ENCODE measurements at regions not wholly inside any gene's neighbourhood (a gene's known extent, or its start where the extent isn't known, plus 50 kb on each side); places are given as distances from the start of the nearest gene placed in this dataset.

- Mint-ChIP-seq H3K4me3 (no peak overlapping the region), H3K9me3 (peaks cover 27% of the 10 kb centered on the region), H3K4me1 (no peaks in the 10 kb centered on the region), H3K27ac (no peak overlapping the region), H3K27me3 (no peaks in the 10 kb centered on the region), H3K36me3 (no peaks in the 10 kb centered on the region)
- CTCF ChIA-PET = interaction anchor here (0.6 kb wide), 1 partner anchor 78 kb away, joined by 4 read pairs; no protein-coding TSS in a partner anchor
- no peak for DNase-seq
Observed at GRCh38 chr17:69796078-69796477, 278.9 kb upstream of the KCNJ16 start.

GRCh38 chr17:69800870-69801269 is 274.2 kb upstream of the KCNJ16 start:
- CTCF ChIA-PET = no interaction called here
- Mint-ChIP-seq H3K9me3 (peaks cover 30% of the 10 kb centered on the region), H3K4me1 (no peaks in the 10 kb centered on the region), H3K27me3 (no peaks in the 10 kb centered on the region), H3K4me3 (no peak overlapping the region), H3K27ac (no peak overlapping the region), H3K36me3 (no peaks in the 10 kb centered on the region)
- no peak for DNase-seq

GRCh38 chr17:69801368-69801767 is 273.7 kb upstream of the KCNJ16 start:
- no peak for DNase-seq
- H3K36me3 Mint-ChIP-seq = no peaks in the 10 kb centered on the region

GRCh38 chr17:69802045-69802740 is 272.8 kb upstream of the KCNJ16 start:
- CTCF ChIA-PET = interaction anchor here (0.6 kb wide), 1 partner anchor 43 kb away, joined by 3 read pairs; no protein-coding TSS in a partner anchor
- no peak overlapping the region for H3K4me3 Mint-ChIP-seq
- peaks cover 30% of the 10 kb centered on the region for H3K9me3 Mint-ChIP-seq
- no peak overlapping the region for H3K27ac Mint-ChIP-seq
- H3K36me3 Mint-ChIP-seq = no peaks in the 10 kb centered on the region
- H3K4me1 Mint-ChIP-seq = no peaks in the 10 kb centered on the region
- H3K27me3 Mint-ChIP-seq = no peaks in the 10 kb centered on the region
- DNase-seq = no peak

More at GRCh38 chr17:69801368-69801767, 273.7 kb upstream of the KCNJ16 start:
- Mint-ChIP-seq H3K27ac (no peak overlapping the region), H3K4me1 (no peaks in the 10 kb centered on the region), H3K27me3 (no peaks in the 10 kb centered on the region), H3K9me3 (peaks cover 30% of the 10 kb centered on the region), H3K4me3 (no peak overlapping the region)
- CTCF ChIA-PET = interaction anchor here (0.6 kb wide), 1 partner anchor 42 kb away, joined by 3 read pairs; no protein-coding TSS in a partner anchor

- H3K9me3 Mint-ChIP-seq = peaks cover 10% of the 10 kb centered on the region
- no peaks in the 10 kb centered on the region for H3K27me3 Mint-ChIP-seq
- CTCF ChIA-PET = no interaction called here
Observed at GRCh38 chr17:69809331-69809730, 265.7 kb upstream of the KCNJ16 start.

GRCh38 chr17:69810326-69810965 is 264.6 kb upstream of the KCNJ16 start:
- no peak overlapping the region for H3K4me3 Mint-ChIP-seq
- no peak overlapping the region for H3K27ac Mint-ChIP-seq
- CTCF ChIA-PET = no interaction called here
- H3K9me3 Mint-ChIP-seq = peaks cover 4% of the 10 kb centered on the region
- no peaks in the 10 kb centered on the region for H3K36me3 Mint-ChIP-seq
- no peaks in the 10 kb centered on the region for H3K27me3 Mint-ChIP-seq
- no peak for DNase-seq
- H3K4me1 Mint-ChIP-seq = no peaks in the 10 kb centered on the region

More at GRCh38 chr17:69809331-69809730, 265.7 kb upstream of the KCNJ16 start:
- DNase-seq = no peak
- H3K4me1 Mint-ChIP-seq = no peaks in the 10 kb centered on the region
- no peaks in the 10 kb centered on the region for H3K36me3 Mint-ChIP-seq
- H3K4me3 Mint-ChIP-seq = no peak overlapping the region
- no peak overlapping the region for H3K27ac Mint-ChIP-seq

GRCh38 chr17:69812240-69812837 is 262.7 kb upstream of the KCNJ16 start:
- CTCF ChIA-PET = no interaction called here
- H3K27me3 Mint-ChIP-seq = no peaks in the 10 kb centered on the region
- no peak overlapping the region for H3K4me3 Mint-ChIP-seq
- peaks cover 6% of the 10 kb centered on the region for H3K9me3 Mint-ChIP-seq
- H3K4me1 Mint-ChIP-seq = no peaks in the 10 kb centered on the region
- H3K27ac Mint-ChIP-seq = no peak overlapping the region
- no peaks in the 10 kb centered on the region for H3K36me3 Mint-ChIP-seq
- no peak for DNase-seq

GRCh38 chr17:69814031-69814430 is 261.0 kb upstream of the KCNJ16 start:
- Mint-ChIP-seq H3K27me3 (no peaks in the 10 kb centered on the region), H3K9me3 (peaks cover 7% of the 10 kb centered on the region), H3K27ac (no peak overlapping the region), H3K4me3 (no peak overlapping the region), H3K36me3 (no peaks in the 10 kb centered on the region), H3K4me1 (no peaks in the 10 kb centered on the region)
- DNase-seq = no peak
- CTCF ChIA-PET = no interaction called here

GRCh38 chr17:69815406-69815805 is 259.6 kb upstream of the KCNJ16 start:
- H3K27ac Mint-ChIP-seq = no peak overlapping the region
- CTCF ChIA-PET = no interaction called here
- peaks cover 7% of the 10 kb centered on the region for H3K9me3 Mint-ChIP-seq
- H3K36me3 Mint-ChIP-seq = no peaks in the 10 kb centered on the region
- no peak for DNase-seq
- no peaks in the 10 kb centered on the region for H3K4me1 Mint-ChIP-seq
- H3K27me3 Mint-ChIP-seq = no peaks in the 10 kb centered on the region
- no peak overlapping the region for H3K4me3 Mint-ChIP-seq

GRCh38 chr17:69818467-69818866 is 256.6 kb upstream of the KCNJ16 start:
- Mint-ChIP-seq H3K4me3 (no peak overlapping the region), H3K36me3 (no peaks in the 10 kb centered on the region), H3K27ac (no peak overlapping the region), H3K27me3 (no peaks in the 10 kb centered on the region), H3K9me3 (peaks cover 5% of the 10 kb centered on the region), H3K4me1 (no peaks in the 10 kb centered on the region)
- CTCF ChIA-PET = no interaction called here
- no peak for DNase-seq

GRCh38 chr17:69819316-69820087 is 255.5 kb upstream of the KCNJ16 start:
- CTCF ChIA-PET = no interaction called here
- Mint-ChIP-seq H3K27ac (no peak overlapping the region), H3K4me1 (no peaks in the 10 kb centered on the region), H3K4me3 (no peak overlapping the region), H3K27me3 (no peaks in the 10 kb centered on the region), H3K36me3 (no peaks in the 10 kb centered on the region), H3K9me3 (peaks cover 11% of the 10 kb centered on the region)
- DNase-seq = no peak

GRCh38 chr17:69820876-69821473 is 254.1 kb upstream of the KCNJ16 start:
- DNase-seq = no peak
- Mint-ChIP-seq H3K9me3 (peaks cover 14% of the 10 kb centered on the region), H3K36me3 (no peaks in the 10 kb centered on the region), H3K4me3 (no peak overlapping the region), H3K27ac (no peak overlapping the region), H3K27me3 (no peaks in the 10 kb centered on the region), H3K4me1 (no peaks in the 10 kb centered on the region)
- CTCF ChIA-PET = no interaction called here

- CTCF ChIA-PET = no interaction called here
- H3K4me3 Mint-ChIP-seq = no peak overlapping the region
- peaks cover 12% of the 10 kb centered on the region for H3K9me3 Mint-ChIP-seq
- no peaks in the 10 kb centered on the region for H3K4me1 Mint-ChIP-seq
- H3K27ac Mint-ChIP-seq = no peak overlapping the region
- H3K36me3 Mint-ChIP-seq = no peaks in the 10 kb centered on the region
- no peak for DNase-seq
- H3K27me3 Mint-ChIP-seq = no peaks in the 10 kb centered on the region
Observed at GRCh38 chr17:69822314-69822875, 252.6 kb upstream of the KCNJ16 start.

- Mint-ChIP-seq H3K36me3 (no peaks in the 10 kb centered on the region), H3K4me3 (no peak overlapping the region), H3K27me3 (no peaks in the 10 kb centered on the region), H3K4me1 (no peaks in the 10 kb centered on the region), H3K9me3 (peaks cover 9% of the 10 kb centered on the region), H3K27ac (no peak overlapping the region)
- CTCF ChIA-PET = no interaction called here
- DNase-seq = no peak
Observed at GRCh38 chr17:69828087-69828486, 246.9 kb upstream of the KCNJ16 start.

Data from activated naive CD4-positive, alpha-beta T cell treated with anti-CD3 and anti-CD28 coated beads, Interleukin-2, amount 10 ng/mL, durations not matched to agents 7 days and 5 days (primary cell).